GM19099 (cell line): ENCODE measurements at regions not wholly inside any gene's neighbourhood (a gene's known extent, or its start where the extent isn't known, plus 50 kb on each side); places are given as distances from the start of the nearest gene placed in this dataset.

Source experiments
- POLR2A ChIP-seq: IDR thresholded peaks from 3 replicates; pipeline ENCODE4 v1.6.1; 2011; ENCODE audit warnings: low read depth; ENCODE audit not compliant: insufficient read length; ENCODE audit errors: extremely low read depth

GRCh38 chr14:71165121-71166031 lies 258.1 kb downstream of the PCNX1 start:
- TF ChIP-seq POLR2A = no peak

- TF ChIP-seq POLR2A = no peak
These were observed 259.1 kb downstream of the PCNX1 start for GRCh38 chr14:71166180-71166837.

- no peak for TF ChIP-seq POLR2A
These were observed 261.5 kb downstream of the PCNX1 start for GRCh38 chr14:71168564-71169427.

GRCh38 chr14:71169861-71170260 lies 262.6 kb downstream of the PCNX1 start:
- TF ChIP-seq POLR2A = no peak

GRCh38 chr14:71175491-71175890 lies 268.2 kb downstream of the PCNX1 start:
- TF ChIP-seq POLR2A = no peak

- no peak for TF ChIP-seq POLR2A
These were observed 271.8 kb downstream of the PCNX1 start for GRCh38 chr14:71179066-71179465.

- TF ChIP-seq POLR2A = no peak
These were observed 273.1 kb downstream of the PCNX1 start for GRCh38 chr14:71180397-71180796.

- TF ChIP-seq POLR2A = no peak
These were observed 274.1 kb downstream of the PCNX1 start for GRCh38 chr14:71181215-71182003.

- no peak for TF ChIP-seq POLR2A
These were observed 276.8 kb downstream of the PCNX1 start for GRCh38 chr14:71183876-71184689.

- no peak for TF ChIP-seq POLR2A
These were observed 278.4 kb downstream of the PCNX1 start for GRCh38 chr14:71185637-71186036.

- no peak for TF ChIP-seq POLR2A
These were observed 280.5 kb downstream of the PCNX1 start for GRCh38 chr14:71187633-71188356.

- no peak for TF ChIP-seq POLR2A
These were observed 283.6 kb downstream of the PCNX1 start for GRCh38 chr14:71190770-71191374.

GRCh38 chr14:71193663-71194062 lies 286.4 kb downstream of the PCNX1 start:
- TF ChIP-seq POLR2A = no peak
